Right lobe of liver (tissue), 4 donors: ENCODE measurements at regions not wholly inside any gene's neighbourhood (a gene's known extent, or its start where the extent isn't known, plus 50 kb on each side); places are given as distances from the start of the nearest gene placed in this dataset.

Source experiments
- CTCF ChIP-seq, 4 donors: fragments of 200-600 bp in 3 of 4; fragments of 450-650 bp in 1 of 4; IDR thresholded peaks; one replicate each; pipeline versions ENCODE4 v1.5.1 to v1.8.0; 2016 to 2022; ENCODE audit warnings: antibody characterized with exemption in 4 of 4, mild to moderate bottlenecking in 2 of 4
- POLR2A ChIP-seq: fragments of 450-650 bp; IDR thresholded peaks from one replicate; pipeline ENCODE4 v1.6.1; 2017; ENCODE audit warnings: antibody characterized with exemption, mild to moderate bottlenecking
- donor health status: DM: no; HTN: no; CAD: no.
- donor health status: DM: no; HTN: no; CAD: no.
- donor health status: DM: no; HTN: yes; CAD: no.

- TF ChIP-seq CTCF (IDR thresholded peaks at IDR 0.05) = no peak
- TF ChIP-seq POLR2A = no peak
These were observed 373.0 kb downstream of the AGTPBP1 start for GRCh38 chr9:85368781-85369180.
